ENCODE measurements at regions not wholly inside any gene's neighbourhood (a gene's known extent, or its start where the extent isn't known, plus 50 kb on each side); places are given as distances from the start of the nearest gene placed in this dataset.

DNA sequence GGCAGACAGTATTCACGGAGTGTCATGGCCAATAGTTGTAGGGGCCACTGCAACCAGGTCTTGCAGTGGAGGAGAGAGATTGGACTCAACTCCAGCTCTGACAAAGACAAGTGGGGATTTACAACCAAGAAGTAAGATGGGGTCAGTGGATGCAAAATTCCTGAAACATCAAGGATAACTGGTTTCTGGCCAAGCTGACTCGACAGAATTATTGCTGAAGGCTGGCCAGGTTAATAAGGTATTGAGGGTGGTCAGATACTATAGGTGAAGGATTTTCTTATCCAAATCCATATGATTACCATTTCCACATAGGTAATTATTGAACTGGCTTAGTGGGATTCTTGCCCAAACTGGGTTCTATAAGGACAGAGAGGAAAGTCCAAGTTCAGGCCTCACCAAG is 64.9 kb upstream of the FOXG1 start:
- no peak for TF ChIP-seq EZH2 (IDR thresholded peaks at IDR 0.05; ENCODE audit: insufficient read depth, poor library complexity, severe bottlenecking)
- no peak for TF ChIP-seq EZH2phosphoT487 (IDR thresholded peaks at IDR 0.05; ENCODE audit: insufficient read depth, low read depth)
